Natural killer cell (primary cell): ENCODE measurements at regions not wholly inside any gene's neighbourhood (a gene's known extent, or its start where the extent isn't known, plus 50 kb on each side); places are given as distances from the start of the nearest gene placed in this dataset.

Experiments used
- ATAC-seq, 3 donors: fragments of 150-1000 bp in 2 of 3; fragments of 200-7000 bp in 1 of 3; cut with Tn5 transposase; 1 replicate in 1 of 3; 2 replicates in 2 of 3; pipeline ENCODE4 v1.10.0; 2021; ENCODE audit warnings: mild to moderate bottlenecking in 2 of 3, moderate library complexity in 2 of 3
- DNase-seq, 2 donors: peaks; one replicate each; pipeline versions ENCODE4 v3.0.0 to v3.0.0-alpha.2; 2013 to 2021; ENCODE audit warnings: mixed read lengths in 1 of 2
- H3K27ac ChIP-seq: one replicate; pipeline ENCODE4 v1.5.1; 2013; ENCODE audit warnings: mild to moderate bottlenecking, low read length
- H3K27me3 ChIP-seq: one replicate; pipeline ENCODE4 v1.6.1; 2013; ENCODE audit warnings: low read length; ENCODE audit not compliant: control insufficient read depth, insufficient read depth
- H3K36me3 ChIP-seq: one replicate; pipeline ENCODE4 v1.6.1; 2013; ENCODE audit warnings: low read length; ENCODE audit not compliant: control insufficient read depth, insufficient read depth
- H3K4me1 ChIP-seq: one replicate; pipeline ENCODE4 v1.6.1; 2013; ENCODE audit warnings: low read length; ENCODE audit not compliant: control insufficient read depth, insufficient read depth
- H3K4me3 ChIP-seq: one replicate; pipeline ENCODE4 v1.5.1; 2013; ENCODE audit warnings: low read length
- H3K9me3 ChIP-seq: one replicate; pipeline ENCODE4 v1.6.1; 2013; ENCODE audit warnings: low read length; ENCODE audit not compliant: control insufficient read depth, insufficient read depth
- H3K27ac Mint-ChIP-seq, 2 donors: one replicate each; pipeline ENCODE4 v1.8.0; 2022; ENCODE audit warnings: mild to moderate bottlenecking in 2 of 2, mixed read lengths in 2 of 2, moderate library complexity in 1 of 2
- H3K27me3 Mint-ChIP-seq, 2 donors: one replicate each; pipeline ENCODE4 v1.8.0; 2022; ENCODE audit warnings: low read depth in 2 of 2, mixed read lengths in 2 of 2
- H3K36me3 Mint-ChIP-seq: one replicate; pipeline ENCODE4 v1.8.0; 2022; ENCODE audit warnings: mixed read lengths
- H3K4me1 Mint-ChIP-seq, 2 donors: one replicate each; pipeline ENCODE4 v1.8.0; 2022; ENCODE audit warnings: mixed read lengths in 2 of 2
- H3K4me3 Mint-ChIP-seq: one replicate; pipeline ENCODE4 v1.8.0; 2022; ENCODE audit warnings: mild to moderate bottlenecking, moderate library complexity, mixed read lengths
- H3K9me3 Mint-ChIP-seq, 2 donors: one replicate each; pipeline ENCODE4 v1.8.0; 2022; ENCODE audit warnings: mixed read lengths in 2 of 2
- CTCF ChIP-seq: fragments of 200-600 bp; IDR thresholded peaks from one replicate; pipeline ENCODE4 v1.8.0; 2022; ENCODE audit warnings: antibody characterized with exemption
- WGBS: methylation state at CpG from one replicate; pipeline ENCODE4 v1.1.7; 2013; ENCODE audit warnings: missing lambda C conversion rate; ENCODE audit not compliant: insufficient coverage; 5-methylcytosine and 5-hydroxymethylcytosine counted together
- intact Hi-C: fragments of 100-400 bp; cut with micrococcal nuclease; formaldehyde crosslinking; loops from one replicate; pipeline ENCODE4 v1.14.2; 2022

GRCh38 chr10:84606428-84606827 is 278.0 kb downstream of the CCSER2 start:
- H3K4me3 Mint-ChIP-seq = no peak overlapping the region
- Histone ChIP-seq H3K27ac (no peak overlapping the region), H3K36me3 (no peaks in the 10 kb centered on the region), H3K4me1 (no peaks in the 10 kb centered on the region), H3K9me3 (no peaks in the 10 kb centered on the region), H3K4me3 (no peak overlapping the region), H3K27me3 (no peaks in the 10 kb centered on the region)
- DNase-seq = no peak
- peaks cover 10 to 14% of the 10 kb centered on the region in 2 donors for H3K27me3 Mint-ChIP-seq
- ATAC-seq = no peak
- H3K4me1 Mint-ChIP-seq = no peaks in the 10 kb centered on the region
- no peak overlapping the region for H3K27ac Mint-ChIP-seq
- 58% methylated on average over 3 of the region's 3 CpGs for WGBS
- TF ChIP-seq CTCF = no peak
- H3K36me3 Mint-ChIP-seq = no peaks in the 10 kb centered on the region
- no peaks in the 10 kb centered on the region for H3K9me3 Mint-ChIP-seq
- intact Hi-C loops = no loop called here

- no peaks in the 10 kb centered on the region for H3K9me3 Mint-ChIP-seq
- H3K4me3 ChIP-seq = no peak overlapping the region
- DNase-seq = no peak
- H3K4me1 ChIP-seq = no peaks in the 10 kb centered on the region
- H3K36me3 Mint-ChIP-seq = no peaks in the 10 kb centered on the region
- H3K27me3 ChIP-seq = no peaks in the 10 kb centered on the region
- intact Hi-C loops = no loop called here
- no peak for ATAC-seq
- 79% methylated on average over 4 of the region's 4 CpGs for WGBS
- no peak overlapping the region for H3K27ac Mint-ChIP-seq
- H3K9me3 ChIP-seq = no peaks in the 10 kb centered on the region
- no peak overlapping the region for H3K4me3 Mint-ChIP-seq
- no peak overlapping the region for H3K27ac ChIP-seq
- TF ChIP-seq CTCF = no peak
- peaks cover 10 to 14% of the 10 kb centered on the region in 2 donors for H3K27me3 Mint-ChIP-seq
- no peaks in the 10 kb centered on the region for H3K36me3 ChIP-seq
- H3K4me1 Mint-ChIP-seq = no peaks in the 10 kb centered on the region
Measured at GRCh38 chr10:84607044-84607443, 278.7 kb downstream of the CCSER2 start.

- H3K4me1 Mint-ChIP-seq = no peaks in the 10 kb centered on the region
- Histone ChIP-seq H3K36me3 (no peaks in the 10 kb centered on the region), H3K9me3 (no peaks in the 10 kb centered on the region), H3K4me1 (no peaks in the 10 kb centered on the region), H3K4me3 (no peak overlapping the region), H3K27me3 (no peaks in the 10 kb centered on the region), H3K27ac (no peak overlapping the region)
- peaks cover 10 to 14% of the 10 kb centered on the region in 2 donors for H3K27me3 Mint-ChIP-seq
- intact Hi-C loops = no loop called here
- DNase-seq (no peak), ATAC-seq (no peak)
- no peaks in the 10 kb centered on the region for H3K36me3 Mint-ChIP-seq
- no peak for TF ChIP-seq CTCF
- no peak overlapping the region for H3K4me3 Mint-ChIP-seq
- 47% methylated on average over 9 of the region's 9 CpGs for WGBS
- H3K9me3 Mint-ChIP-seq = no peaks in the 10 kb centered on the region
- H3K27ac Mint-ChIP-seq = no peak overlapping the region
Measured at GRCh38 chr10:84607523-84607922, 279.1 kb downstream of the CCSER2 start.

GRCh38 chr10:84608126-84608525 is 279.7 kb downstream of the CCSER2 start:
- WGBS = 59% methylated on average over 4 of the region's 4 CpGs
- H3K9me3 Mint-ChIP-seq = no peaks in the 10 kb centered on the region
- Histone ChIP-seq H3K9me3 (no peaks in the 10 kb centered on the region), H3K4me1 (no peaks in the 10 kb centered on the region), H3K36me3 (no peaks in the 10 kb centered on the region), H3K27ac (no peak overlapping the region), H3K4me3 (no peak overlapping the region), H3K27me3 (no peaks in the 10 kb centered on the region)
- no peak for DNase-seq
- H3K27me3 Mint-ChIP-seq = peaks cover 10 to 14% of the 10 kb centered on the region in 2 donors
- H3K27ac Mint-ChIP-seq = no peak overlapping the region
- ATAC-seq = no peak
- H3K4me3 Mint-ChIP-seq = no peak overlapping the region
- no peak for TF ChIP-seq CTCF
- intact Hi-C loops = no loop called here
- H3K36me3 Mint-ChIP-seq = no peaks in the 10 kb centered on the region
- no peaks in the 10 kb centered on the region for H3K4me1 Mint-ChIP-seq
